GM19467 (cell line): ENCODE measurements at regions not wholly inside any gene's neighbourhood (a gene's known extent, or its start where the extent isn't known, plus 50 kb on each side); places are given as distances from the start of the nearest gene placed in this dataset.

Source experiments
- ATAC-seq: cut with Tn5 transposase; IDR thresholded peaks from one replicate; pipeline ENCODE4 v1.9.1; 2021; ENCODE audit warnings: mild to moderate bottlenecking, moderate library complexity; ENCODE audit not compliant: unreplicated experiment

GRCh38 chr12:76223869-76224268, 124.3 kb downstream of the BBS10 start:
- ATAC-seq, result no peak

- ATAC-seq, result no peak
These were observed 127.2 kb downstream of the BBS10 start for GRCh38 chr12:76220980-76221379.

GRCh38 chr12:76219806-76220205, 128.4 kb downstream of the BBS10 start:
- ATAC-seq, result no peak

DNA sequence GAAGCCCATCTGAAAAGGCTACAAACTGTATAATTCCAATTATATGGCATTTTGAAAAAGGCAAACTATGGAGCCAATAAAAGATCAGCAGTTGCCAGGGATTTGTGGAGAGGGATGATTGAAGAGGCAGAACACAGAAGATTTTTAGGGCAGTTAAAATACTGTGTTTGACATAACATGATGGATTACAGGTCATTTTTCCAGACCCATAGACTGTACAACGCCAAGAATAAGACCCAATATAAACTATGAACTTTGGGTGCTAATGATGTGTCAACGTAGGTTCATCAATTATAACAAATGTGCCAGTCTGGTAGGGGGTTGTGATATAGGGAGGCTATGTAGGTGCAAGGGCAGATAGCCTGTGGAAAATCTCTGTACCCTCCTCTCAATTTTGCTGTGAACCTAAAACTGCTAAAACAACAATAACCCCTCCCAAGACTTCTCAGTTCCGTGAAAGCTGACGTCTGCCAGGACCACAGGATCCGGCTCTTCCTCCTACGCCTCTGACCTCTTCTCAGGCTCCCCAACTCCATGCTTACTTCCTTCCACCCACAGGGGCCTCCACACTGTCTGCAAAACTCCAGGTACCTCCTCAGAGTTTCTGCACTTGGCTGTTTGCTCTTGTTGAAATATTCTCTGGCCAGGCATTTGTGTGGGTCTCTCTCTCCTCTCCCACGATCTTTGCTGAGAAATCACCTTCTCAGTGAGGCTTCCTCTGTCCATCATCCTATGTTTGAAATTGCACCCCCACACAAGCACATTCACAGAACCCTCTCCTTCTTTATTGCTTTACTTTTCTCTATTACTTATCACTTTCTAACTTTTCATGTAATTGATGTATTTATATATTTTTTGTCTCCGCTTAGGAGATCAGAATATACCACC, 131.4 kb downstream of the BBS10 start:
- no peak for ATAC-seq

- ATAC-seq, result no peak
These were observed 123.6 kb upstream of the NAP1L1 start for GRCh38 chr12:76208129-76208528.

- ATAC-seq, result no peak
These were observed 122.2 kb upstream of the NAP1L1 start for GRCh38 chr12:76206677-76207072.

GRCh38 chr12:76206039-76206676, 121.7 kb upstream of the NAP1L1 start:
- no peak for ATAC-seq

DNA sequence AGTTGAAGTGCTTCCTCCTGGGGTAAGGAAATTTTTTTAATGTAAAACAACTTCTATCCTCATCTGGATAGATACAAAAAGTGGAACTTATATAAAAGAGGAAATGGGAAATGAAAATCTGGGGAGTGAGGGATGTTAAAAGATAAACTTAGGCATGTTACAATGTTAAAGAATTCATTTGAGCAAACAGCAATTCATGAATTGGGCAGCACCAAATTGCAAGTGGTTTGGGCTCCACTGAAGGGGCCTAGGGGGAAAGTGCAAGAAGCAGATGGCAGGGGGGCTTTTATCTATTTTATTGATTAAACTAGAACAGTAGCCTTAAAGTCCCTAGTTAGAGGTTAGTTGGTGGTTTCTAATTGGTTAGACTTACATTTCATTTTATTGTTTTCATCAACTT, 118.1 kb upstream of the NAP1L1 start:
- no peak for ATAC-seq

DNA sequence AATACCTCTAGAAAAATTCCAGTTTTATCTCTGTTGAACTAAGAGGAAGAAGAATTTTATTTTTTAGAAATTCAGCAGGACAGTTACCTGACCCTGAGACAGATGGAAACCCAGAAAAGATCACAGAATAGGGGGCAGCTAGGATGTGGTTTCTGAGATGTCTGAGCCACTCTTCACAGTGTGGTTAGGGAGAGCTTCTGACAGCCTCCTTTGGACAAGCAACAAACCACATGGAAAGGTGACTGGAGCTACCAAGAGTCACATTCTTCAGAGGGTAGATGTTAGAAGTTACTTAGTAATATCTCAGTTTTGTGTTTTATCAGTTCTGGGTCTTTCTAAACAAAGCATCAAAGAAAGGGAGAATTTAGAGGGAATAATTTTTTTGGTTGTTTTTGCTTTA, 117.3 kb upstream of the NAP1L1 start:
- ATAC-seq, result no peak

GRCh38 chr12:76201316-76201715, 116.8 kb upstream of the NAP1L1 start:
- no peak for ATAC-seq

- no peak for ATAC-seq
These were observed 115.3 kb upstream of the NAP1L1 start for GRCh38 chr12:76199808-76200207.

DNA sequence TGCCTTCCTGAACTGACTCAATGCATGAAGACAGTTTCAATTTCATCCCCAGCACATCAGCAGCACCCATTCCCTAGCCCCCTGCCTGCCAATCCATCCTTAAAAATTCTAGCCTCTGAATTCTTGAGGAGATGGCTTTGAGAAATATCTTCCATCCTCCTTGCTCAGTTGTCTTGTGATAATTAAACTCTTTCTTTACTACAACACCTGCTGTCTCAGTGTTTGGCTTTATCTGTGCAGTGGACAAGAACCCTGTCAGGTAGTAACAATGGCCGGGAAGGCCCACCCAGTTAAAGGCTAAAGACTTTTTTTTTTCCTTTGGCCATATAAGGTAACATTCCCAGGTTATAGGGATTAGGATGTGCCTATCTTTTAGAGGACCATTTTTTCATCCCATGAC, 114.4 kb upstream of the NAP1L1 start:
- ATAC-seq, result no peak

GRCh38 chr12:76197283-76197682, 112.8 kb upstream of the NAP1L1 start:
- ATAC-seq, result no peak

- no peak for ATAC-seq
These were observed 111.4 kb upstream of the NAP1L1 start for GRCh38 chr12:76195920-76196319.

GRCh38 chr12:76194724-76195123, 110.2 kb upstream of the NAP1L1 start:
- no peak for ATAC-seq

DNA sequence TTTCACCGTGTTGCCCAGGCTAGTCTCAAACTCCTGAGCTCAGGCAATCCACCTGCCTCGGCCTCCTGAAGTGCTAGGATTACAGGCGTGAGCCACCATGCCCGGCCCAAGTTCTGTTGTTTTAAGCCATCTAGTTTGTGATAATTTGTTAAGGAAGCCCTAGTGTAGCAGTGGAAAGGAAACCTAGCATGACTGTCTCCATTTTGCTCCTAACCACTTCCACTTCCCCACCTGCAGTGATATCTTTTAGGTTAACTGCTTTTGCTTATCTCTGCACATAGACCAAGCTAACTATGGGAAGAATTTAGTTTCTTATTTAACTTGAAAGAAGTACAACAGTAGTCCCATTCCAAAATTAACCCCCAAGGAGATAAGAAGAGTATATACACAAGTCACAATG, 109.5 kb upstream of the NAP1L1 start:
- no peak for ATAC-seq

GRCh38 chr12:76192416-76192815, 107.9 kb upstream of the NAP1L1 start:
- ATAC-seq, result no peak

GRCh38 chr12:76190299-76190698, 105.8 kb upstream of the NAP1L1 start:
- no peak for ATAC-seq

- no peak for ATAC-seq
These were observed 105.4 kb upstream of the NAP1L1 start for GRCh38 chr12:76189851-76190250.

DNA sequence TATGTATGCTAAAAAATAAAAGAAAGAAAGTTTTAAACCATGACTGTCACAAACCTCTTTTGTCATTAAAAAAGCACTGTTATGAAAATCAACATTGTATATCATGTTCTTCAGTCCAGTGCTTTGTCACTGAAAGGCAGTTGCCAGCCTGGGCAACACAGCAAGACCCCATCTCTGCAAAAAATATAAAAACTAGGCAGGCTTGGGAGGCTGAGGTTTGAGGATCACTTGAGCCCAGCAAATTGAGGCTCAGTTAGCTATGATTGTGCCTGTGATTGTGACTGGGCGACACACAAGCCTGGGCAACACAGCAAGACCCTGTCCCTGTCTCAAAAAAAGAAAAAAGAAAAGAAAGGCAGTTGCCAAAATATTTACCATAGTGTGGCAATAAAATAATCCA, 102.7 kb upstream of the NAP1L1 start:
- ATAC-seq, result no peak

- ATAC-seq, result no peak
These were observed 101.8 kb upstream of the NAP1L1 start for GRCh38 chr12:76186131-76186906.
